Gastroesophageal sphincter (tissue), 4 donors: ENCODE measurements at regions not wholly inside any gene's neighbourhood (a gene's known extent, or its start where the extent isn't known, plus 50 kb on each side); places are given as distances from the start of the nearest gene placed in this dataset.

ENCODE experiments used
- ATAC-seq: fragments of 150-250 bp; one replicate; pipeline ENCODE4 v1.9.1; 2016; ENCODE audit warnings: mild to moderate bottlenecking, moderate library complexity
- H3K27ac ChIP-seq, 4 donors: fragments of 200-600 bp; sonication (generic) in 3 of 4; 1 replicate in 3 of 4; 2 replicates in 1 of 4; pipeline ENCODE4 v1.5.1; 2016 to 2019
- H3K27me3 ChIP-seq: fragments of 200-600 bp; sonication (generic); one replicate; pipeline ENCODE4 v1.5.1; 2019
- H3K36me3 ChIP-seq, 2 donors: fragments of 200-600 bp; sonication (generic); one replicate each; pipeline ENCODE4 v1.5.1; 2019; ENCODE audit warnings: control low read depth in 1 of 2
- H3K4me1 ChIP-seq, 3 donors: fragments of 200-600 bp; sonication (generic); 1 replicate in 2 of 3; 2 replicates in 1 of 3; pipeline ENCODE4 v1.5.1; 2016 to 2019; ENCODE audit warnings: control low read depth in 2 of 3
- H3K4me3 ChIP-seq, 2 donors: fragments of 200-600 bp; sonication (generic); one replicate each; pipeline ENCODE4 v1.5.1; 2019; ENCODE audit warnings: mild to moderate bottlenecking in 1 of 2, moderate library complexity in 1 of 2
- H3K9me3 ChIP-seq, 3 donors: fragments of 200-600 bp; sonication (generic); one replicate each; pipeline ENCODE4 v1.5.1; 2017 to 2019; ENCODE audit warnings: control low read depth in 2 of 3
- EP300 ChIP-seq: sonication (generic); formaldehyde crosslinking; IDR thresholded peaks from one replicate; pipeline ENCODE4 v1.6.1; 2017; ENCODE audit warnings: antibody characterized with exemption, mild to moderate bottlenecking
- POLR2A ChIP-seq, 2 donors: fragments of 450-650 bp; IDR thresholded peaks; one replicate each; pipeline ENCODE4 v1.6.1; 2017; ENCODE audit warnings: antibody characterized with exemption in 2 of 2, mild to moderate bottlenecking in 2 of 2, moderate library complexity in 1 of 2
- POLR2AphosphoS5 ChIP-seq: sonication (generic); formaldehyde crosslinking; IDR thresholded peaks from one replicate; pipeline ENCODE4 v1.6.1; 2017; ENCODE audit warnings: antibody characterized with exemption
- WGBS, 2 donors: methylation state at CpG; one replicate each; pipeline ENCODE4 v1.1.5; 2018; ENCODE audit warnings: low coverage in 1 of 2; 5-methylcytosine and 5-hydroxymethylcytosine counted together
- TF ChIP-seq, protein P1 (sequence below), 4 experiments: fragments of 200-600 bp in 2 of 4; fragments of 450-650 bp in 2 of 4; sonication (generic) in 1 of 4; IDR thresholded peaks; one replicate each; pipeline ENCODE4 v1.5.1; 2017 to 2019; ENCODE audit warnings: antibody characterized with exemption in 4 of 4, mild to moderate bottlenecking in 2 of 4, moderate library complexity in 2 of 4

- no peak overlapping the region for H3K27ac ChIP-seq
- H3K27me3 ChIP-seq = peaks cover 7% of the 10 kb centered on the region
- peaks cover 0 to under 1% (median 0%) of the 10 kb centered on the region in 3 donors for H3K9me3 ChIP-seq
- no peak for ATAC-seq
- TF ChIP-seq POLR2AphosphoS5 (no peak), POLR2A (IDR thresholded peaks at IDR 0.05) (no peak), EP300 (no peak)
- TF ChIP-seq, protein P1, sequence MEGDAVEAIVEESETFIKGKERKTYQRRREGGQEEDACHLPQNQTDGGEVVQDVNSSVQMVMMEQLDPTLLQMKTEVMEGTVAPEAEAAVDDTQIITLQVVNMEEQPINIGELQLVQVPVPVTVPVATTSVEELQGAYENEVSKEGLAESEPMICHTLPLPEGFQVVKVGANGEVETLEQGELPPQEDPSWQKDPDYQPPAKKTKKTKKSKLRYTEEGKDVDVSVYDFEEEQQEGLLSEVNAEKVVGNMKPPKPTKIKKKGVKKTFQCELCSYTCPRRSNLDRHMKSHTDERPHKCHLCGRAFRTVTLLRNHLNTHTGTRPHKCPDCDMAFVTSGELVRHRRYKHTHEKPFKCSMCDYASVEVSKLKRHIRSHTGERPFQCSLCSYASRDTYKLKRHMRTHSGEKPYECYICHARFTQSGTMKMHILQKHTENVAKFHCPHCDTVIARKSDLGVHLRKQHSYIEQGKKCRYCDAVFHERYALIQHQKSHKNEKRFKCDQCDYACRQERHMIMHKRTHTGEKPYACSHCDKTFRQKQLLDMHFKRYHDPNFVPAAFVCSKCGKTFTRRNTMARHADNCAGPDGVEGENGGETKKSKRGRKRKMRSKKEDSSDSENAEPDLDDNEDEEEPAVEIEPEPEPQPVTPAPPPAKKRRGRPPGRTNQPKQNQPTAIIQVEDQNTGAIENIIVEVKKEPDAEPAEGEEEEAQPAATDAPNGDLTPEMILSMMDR (IDR thresholded peaks at IDR 0.05) = no peak
- H3K36me3 ChIP-seq = no peaks in the 10 kb centered on the region
- H3K4me1 ChIP-seq = no peaks in the 10 kb centered on the region
- no peak overlapping the region for H3K4me3 ChIP-seq
Measured at GRCh38 chr16:79411357-79411756, 189.2 kb downstream of the MAF start.

DNA sequence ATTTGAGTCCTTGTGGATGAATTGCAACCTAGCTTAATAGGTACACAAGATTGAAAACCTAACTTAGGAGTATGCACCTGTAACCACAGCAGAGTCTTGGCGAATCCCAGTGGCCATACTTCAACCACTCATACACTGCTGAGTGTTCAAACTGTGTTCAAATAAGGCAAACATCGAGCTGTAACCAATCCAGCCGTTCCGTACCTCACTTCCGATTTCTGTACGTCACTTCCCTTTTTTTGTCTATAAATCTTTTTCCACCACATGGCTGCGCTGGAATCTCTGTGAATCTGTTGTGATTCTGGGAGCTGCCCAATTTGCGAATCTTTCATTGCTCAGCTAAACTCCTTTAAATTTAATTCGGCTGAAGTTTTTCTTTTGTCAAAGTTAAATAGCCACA lies 190.6 kb downstream of the MAF start:
- Histone ChIP-seq H3K27me3 (peaks cover 14% of the 10 kb centered on the region), H3K36me3 (no peaks in the 10 kb centered on the region), H3K27ac (no peak overlapping the region), H3K9me3 (peaks cover 0 to 8% (median 0%) of the 10 kb centered on the region in 3 donors), H3K4me1 (no peaks in the 10 kb centered on the region), H3K4me3 (no peak overlapping the region)
- TF ChIP-seq POLR2AphosphoS5 = no peak
- TF ChIP-seq, protein P1 (IDR thresholded peaks at IDR 0.05) = no peak
- no peak for TF ChIP-seq EP300
- no peak for TF ChIP-seq POLR2A (IDR thresholded peaks at IDR 0.05)
- 83 to 86% methylated on average over 9 of the region's 9 CpGs for WGBS, 2 donors
- no peak for ATAC-seq

DNA sequence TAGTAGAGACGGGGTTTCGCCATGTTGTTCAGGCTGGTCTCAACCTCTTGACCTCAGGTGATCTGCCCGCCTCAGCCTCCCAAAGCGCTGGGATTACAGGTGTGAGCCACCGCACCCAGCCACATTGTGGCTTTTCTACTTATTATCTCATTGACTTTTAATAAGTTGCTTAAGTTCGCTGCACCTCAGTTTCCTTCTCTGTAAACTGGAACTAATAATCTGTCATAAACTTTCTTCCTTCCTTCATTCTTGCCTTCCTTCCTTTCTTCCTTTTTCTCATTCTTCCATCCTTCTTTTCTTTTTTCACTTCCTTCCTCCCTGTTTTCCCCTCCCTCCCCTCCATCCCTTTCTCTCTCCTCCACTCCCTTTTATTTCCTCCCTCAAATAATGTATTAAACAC lies 192.2 kb downstream of the MAF start:
- Histone ChIP-seq H3K4me3 (no peak overlapping the region), H3K27me3 (peaks cover 14% of the 10 kb centered on the region), H3K27ac (no peak overlapping the region), H3K4me1 (no peaks in the 10 kb centered on the region), H3K9me3 (peaks cover 0 to 8% (median 0%) of the 10 kb centered on the region in 3 donors), H3K36me3 (no peaks in the 10 kb centered on the region)
- 89 to 95% methylated on average over 5 of the region's 6 CpGs for WGBS, 2 donors
- TF ChIP-seq POLR2AphosphoS5 = no peak
- no peak for TF ChIP-seq POLR2A (IDR thresholded peaks at IDR 0.05)
- no peak for ATAC-seq

DNA sequence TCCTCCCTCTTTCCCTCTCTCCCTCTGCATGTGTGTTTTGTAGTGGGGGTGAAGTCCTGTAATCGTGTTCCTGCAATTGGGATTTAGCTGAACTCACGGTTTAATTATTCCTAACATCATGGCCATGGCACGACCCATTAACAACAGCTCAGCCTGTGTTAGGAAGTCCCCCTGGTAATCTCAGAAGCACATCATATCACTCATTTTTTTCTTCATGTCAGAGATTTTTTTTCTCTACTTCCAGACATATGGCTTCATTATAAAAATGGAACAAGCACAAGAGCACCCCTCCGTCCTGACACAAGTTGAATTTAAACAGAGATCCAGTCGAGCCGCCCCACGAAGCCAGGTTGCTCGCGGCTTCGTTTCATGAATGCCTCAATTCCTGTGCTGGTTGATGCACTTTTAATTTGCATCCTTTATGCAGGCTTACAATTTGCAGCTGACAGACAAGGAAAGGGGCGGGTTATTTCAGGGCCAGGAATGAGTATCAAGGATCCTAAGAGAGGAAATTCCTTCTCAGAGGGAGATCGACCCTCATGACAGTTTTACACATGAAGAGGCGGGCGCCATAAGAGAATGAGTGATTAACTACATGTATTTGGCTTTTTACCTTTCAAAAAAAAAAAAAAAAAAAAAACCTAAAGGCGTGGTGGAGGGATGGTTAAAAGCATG lies 192.9 kb downstream of the MAF start:
- Histone ChIP-seq H3K4me1 (no peaks in the 10 kb centered on the region), H3K9me3 (peaks cover 0 to 8% (median 0%) of the 10 kb centered on the region in 3 donors), H3K27ac (no peak overlapping the region), H3K27me3 (peaks cover 14% of the 10 kb centered on the region), H3K4me3 (no peak overlapping the region), H3K36me3 (no peaks in the 10 kb centered on the region)
- no peak for ATAC-seq
- 61 to 63% methylated on average over 14 to 15 of the region's 15 CpGs for WGBS, 2 donors
- no peak for TF ChIP-seq EP300
- TF ChIP-seq POLR2A (IDR thresholded peaks at IDR 0.05) = no peak
- TF ChIP-seq, protein P1 (IDR thresholded peaks at IDR 0.05) = no peak
- no peak for TF ChIP-seq POLR2AphosphoS5

GRCh38 chr16:79407005-79407404 lies 193.5 kb downstream of the MAF start:
- ATAC-seq = no peak
- H3K4me1 ChIP-seq = no peaks in the 10 kb centered on the region
- no peak overlapping the region for H3K4me3 ChIP-seq
- H3K36me3 ChIP-seq = no peaks in the 10 kb centered on the region
- H3K9me3 ChIP-seq = peaks cover 0 to 8% (median 0%) of the 10 kb centered on the region in 3 donors
- H3K27ac ChIP-seq = no peak overlapping the region
- 82 to 92% methylated on average over 2 to 10 of the region's 12 CpGs for WGBS, 2 donors
- TF ChIP-seq POLR2AphosphoS5 (no peak), EP300 (no peak), POLR2A (IDR thresholded peaks at IDR 0.05) (no peak)
- TF ChIP-seq, protein P1 (IDR thresholded peaks at IDR 0.05) = no peak
- peaks cover 14% of the 10 kb centered on the region for H3K27me3 ChIP-seq
